NCI-H526 treated with DMSO at 0.1 percent for 48 hours (cell line): ENCODE measurements at regions not wholly inside any gene's neighbourhood (a gene's known extent, or its start where the extent isn't known, plus 50 kb on each side); places are given as distances from the start of the nearest gene placed in this dataset.

ENCODE experiments used
- DNase-seq: peaks from one replicate; lab custom pipeline; 2025; lab: John Stamatoyannopoulos, UW

DNA sequence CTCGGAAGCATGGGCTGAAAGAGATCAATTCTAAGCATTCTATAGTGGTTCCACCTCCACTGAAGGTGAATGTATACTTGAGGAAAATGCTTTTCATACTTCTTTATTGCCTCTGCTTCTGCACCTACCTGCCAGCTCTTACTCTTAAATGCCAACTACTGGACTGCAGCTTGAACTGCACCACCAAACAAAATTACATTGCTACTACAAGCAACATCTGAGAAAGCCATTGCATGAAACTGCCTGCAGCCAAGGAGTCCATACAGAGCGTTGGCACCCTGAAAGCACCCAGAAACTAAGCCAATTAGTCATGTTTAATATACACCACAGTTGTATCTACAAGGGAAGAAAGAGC, 440.9 kb downstream of the BTBD3 start:
- no peak for DNase-seq

DNA sequence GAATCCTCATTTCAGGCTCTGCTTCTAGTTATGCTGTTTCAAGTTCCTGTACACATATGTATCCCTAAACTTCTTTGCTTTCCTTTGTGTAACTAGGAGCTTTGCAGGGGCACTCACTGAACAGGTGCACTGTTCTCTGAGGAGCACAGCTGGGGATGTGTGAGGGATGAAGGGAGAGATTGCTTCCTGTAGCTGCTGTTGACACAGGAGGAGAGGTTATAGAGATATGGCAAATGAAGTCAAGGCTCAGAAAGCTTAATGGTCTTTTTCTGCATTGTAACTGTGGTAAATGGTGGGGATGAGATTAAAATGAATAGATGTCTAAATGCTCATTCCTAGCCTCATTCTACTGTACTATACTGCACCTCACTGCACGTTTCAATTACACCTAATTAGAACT, 454.3 kb downstream of the BTBD3 start:
- peak; percentile 30 for DNase-seq

DNA sequence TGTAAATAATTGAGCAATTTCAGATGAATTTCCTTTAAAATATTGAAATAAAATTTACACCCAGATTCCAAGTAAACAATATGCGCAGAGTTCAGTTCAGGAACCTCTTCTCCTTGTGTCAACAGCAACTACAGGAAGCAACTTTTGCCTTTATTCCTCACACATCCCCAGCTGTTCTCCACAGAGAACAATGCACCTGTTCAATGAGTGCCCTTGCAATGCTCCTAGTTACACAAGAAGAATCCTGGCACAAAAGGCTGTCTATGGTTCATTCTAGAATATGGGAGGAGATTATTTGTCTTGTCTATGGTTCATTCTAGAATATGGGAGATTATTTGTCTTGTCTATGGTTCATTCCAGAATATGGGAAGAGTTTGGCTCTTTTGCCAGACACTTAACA, 454.9 kb downstream of the BTBD3 start:
- no peak for DNase-seq

DNA sequence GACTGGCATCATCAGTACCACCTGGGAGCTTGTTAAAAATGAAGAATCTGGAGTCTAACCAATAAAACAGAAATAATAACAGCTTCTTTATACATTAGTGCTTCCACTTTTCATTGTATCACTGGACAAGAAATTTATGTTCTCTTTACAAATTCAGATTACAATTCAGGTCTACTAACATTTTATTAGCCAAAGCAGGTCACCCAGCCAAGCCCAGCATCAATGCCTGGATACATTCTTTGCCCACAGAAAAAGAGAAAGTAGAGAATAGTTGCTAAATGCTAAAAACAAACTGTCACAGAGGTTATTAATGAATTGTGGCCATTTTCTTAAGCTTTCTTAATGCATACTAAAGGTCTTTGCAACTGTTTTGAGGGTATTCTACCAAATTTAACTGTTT, 458.3 kb downstream of the BTBD3 start:
- DNase-seq: no peak

DNA sequence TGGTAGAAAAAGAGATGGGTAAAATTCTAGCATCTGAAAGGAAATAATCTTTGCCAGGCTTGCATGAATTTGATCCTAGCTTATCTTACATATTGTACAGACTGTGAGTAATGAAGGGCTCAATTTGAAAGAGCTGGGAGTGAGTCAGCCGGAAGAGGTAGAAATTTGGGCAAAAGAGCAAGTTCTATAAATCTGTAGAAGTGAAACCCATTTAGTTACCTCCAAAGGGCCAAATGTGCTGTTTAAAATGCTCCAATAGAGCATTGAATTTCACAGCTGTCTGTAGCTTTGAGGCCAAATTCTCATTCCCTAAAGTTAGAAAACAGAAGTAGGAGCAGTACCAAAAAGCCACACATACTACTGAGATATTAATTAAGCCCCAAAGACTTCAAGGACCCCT, 466.1 kb downstream of the BTBD3 start:
- DNase-seq: no peak

DNA sequence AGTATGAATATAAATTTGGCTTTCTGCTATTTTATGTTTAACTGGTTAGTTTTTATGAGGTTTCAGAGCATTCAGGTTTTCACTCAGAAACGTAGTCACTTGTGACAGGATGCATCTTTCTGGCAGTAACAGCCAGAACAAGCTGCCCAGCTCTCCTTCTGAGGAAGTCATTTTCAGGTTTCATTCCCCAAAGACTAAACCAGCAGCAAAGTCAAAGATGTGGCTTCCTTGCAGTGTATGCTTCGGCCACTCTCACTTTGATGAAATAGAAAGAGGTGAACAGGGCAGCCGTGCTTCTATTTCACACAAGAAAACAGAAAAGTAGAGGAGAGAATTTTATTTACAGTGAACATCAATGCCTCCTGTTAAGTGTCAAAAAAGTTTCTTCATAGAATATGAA, 469.1 kb downstream of the BTBD3 start:
- no peak for DNase-seq

DNA sequence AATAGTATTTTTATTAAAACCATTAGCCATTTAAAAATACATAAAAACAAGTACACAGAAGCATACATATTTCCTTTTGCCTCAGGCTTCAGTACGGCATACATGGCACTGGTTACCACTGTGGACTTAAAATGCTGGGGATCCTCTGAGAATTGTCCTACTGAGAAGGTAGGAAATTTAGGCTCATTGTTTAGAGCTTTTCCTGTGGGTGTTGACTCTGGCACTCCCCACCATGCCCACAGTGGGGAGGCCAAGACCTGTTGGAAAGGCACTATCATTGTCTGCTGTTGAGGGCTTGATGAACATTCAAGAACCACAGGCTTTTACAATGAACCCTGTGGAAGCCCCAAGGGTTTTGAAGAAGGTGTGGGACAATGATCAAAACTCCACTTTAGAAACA, 473.4 kb downstream of the BTBD3 start:
- no peak for DNase-seq

DNA sequence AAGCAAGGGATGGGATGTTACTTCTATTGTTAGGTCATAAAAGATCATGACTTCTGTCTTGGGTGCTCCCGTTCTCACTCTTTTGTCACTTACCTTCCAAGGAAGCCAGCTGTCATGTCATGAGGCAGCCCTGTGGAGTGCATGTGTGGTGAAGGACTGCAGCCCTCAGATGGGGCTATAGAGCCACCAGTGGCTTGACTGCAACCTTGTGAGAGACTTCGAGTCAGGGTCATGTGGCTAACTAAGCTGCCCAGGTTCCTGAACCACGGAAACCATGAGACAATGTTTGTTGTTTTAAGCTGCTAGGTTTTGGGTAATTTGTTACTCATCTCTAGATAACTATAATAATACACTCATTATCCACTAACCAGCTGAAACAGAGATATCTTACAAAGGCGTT, 477.1 kb downstream of the BTBD3 start:
- no peak for DNase-seq

DNA sequence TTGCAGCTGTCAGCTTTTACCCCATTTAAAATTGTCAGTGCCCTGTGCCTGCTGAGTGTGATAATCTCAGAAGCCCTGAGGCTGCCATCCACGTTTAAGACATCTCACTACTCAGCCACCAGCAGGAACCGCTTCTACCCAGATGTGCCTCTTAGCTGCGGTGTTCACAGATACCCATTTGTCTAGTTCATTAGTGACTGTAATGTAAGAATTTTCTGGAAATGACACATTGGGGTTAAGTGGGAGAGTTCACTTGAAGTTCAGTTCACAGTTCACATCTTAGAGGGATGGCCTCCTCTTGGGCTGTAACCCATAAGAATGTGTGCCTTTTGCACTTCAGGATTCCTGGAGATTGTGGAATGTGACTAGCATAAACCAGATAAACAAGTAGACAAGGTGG, 477.7 kb downstream of the BTBD3 start:
- DNase-seq: no peak

DNA sequence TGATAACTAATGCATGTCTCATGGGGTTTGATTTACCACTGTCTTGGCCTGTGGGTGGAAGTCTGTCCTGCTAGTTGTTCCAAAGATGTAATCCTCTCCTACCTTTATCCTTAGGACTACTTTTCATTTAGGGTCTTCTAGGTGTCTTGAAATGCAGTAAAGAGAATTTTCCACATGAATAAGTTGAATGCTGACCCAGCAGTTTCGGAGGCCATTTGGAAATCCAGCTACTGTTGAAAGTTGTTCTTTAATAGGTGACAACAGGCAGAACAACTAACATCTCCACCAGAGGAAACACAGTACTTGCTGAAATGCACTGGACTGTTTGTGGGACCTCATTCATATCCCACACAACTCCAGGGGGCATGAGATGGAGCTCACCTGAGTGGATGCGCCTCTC, 478.1 kb downstream of the BTBD3 start:
- no peak for DNase-seq

DNA sequence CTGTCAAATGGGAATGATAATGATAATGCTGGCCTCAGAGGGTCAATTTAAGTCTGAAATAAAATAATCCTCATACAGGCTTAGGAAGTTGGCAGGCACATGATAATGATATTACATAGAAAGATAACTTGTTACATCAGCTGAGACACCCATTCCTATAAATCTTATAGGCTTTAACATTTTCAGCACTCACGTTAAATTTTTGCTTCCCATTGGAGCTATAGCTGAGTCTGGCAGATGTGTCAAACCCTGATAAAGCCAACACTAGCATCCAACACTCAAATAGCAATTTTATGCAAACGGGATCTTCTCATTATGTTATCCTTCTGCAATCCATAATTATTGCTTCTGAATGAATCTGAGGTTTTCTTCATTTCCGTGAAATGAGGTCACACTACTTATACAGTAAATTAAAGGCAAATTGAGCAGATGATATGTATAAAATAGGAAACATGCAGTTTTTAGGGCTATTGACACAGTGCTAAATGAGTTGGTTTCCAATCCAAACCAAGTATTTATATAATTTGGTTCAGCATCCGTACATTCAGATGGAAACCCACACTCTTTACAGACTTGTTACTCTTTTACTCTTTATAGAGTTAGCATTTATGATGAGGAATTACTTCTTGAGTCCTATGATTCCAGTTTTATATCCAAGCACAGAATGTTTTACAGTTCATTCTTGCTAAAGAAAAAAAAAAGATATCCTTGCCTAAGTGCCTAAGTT, 481.6 kb downstream of the BTBD3 start:
- DNase-seq: no peak

DNA sequence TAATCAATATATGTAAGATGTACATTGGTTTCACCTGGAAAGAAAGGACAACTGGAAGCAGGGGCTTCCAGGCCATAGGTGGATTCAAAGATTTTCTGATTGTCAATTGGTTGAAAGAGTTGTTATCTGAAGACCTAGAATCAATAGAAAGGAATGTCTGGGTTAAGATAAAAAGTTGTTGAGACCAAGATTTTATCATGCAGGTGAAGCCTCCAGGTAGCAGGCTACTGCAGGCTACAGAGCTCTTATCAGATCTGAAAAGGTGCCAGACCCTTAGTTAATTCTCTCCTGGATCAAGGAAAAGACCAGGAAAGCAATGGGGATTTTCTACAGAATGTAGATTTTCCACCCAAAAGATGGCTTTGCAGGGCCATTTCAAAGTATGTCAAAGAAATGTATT, 487.2 kb downstream of the BTBD3 start:
- DNase-seq: no peak

DNA sequence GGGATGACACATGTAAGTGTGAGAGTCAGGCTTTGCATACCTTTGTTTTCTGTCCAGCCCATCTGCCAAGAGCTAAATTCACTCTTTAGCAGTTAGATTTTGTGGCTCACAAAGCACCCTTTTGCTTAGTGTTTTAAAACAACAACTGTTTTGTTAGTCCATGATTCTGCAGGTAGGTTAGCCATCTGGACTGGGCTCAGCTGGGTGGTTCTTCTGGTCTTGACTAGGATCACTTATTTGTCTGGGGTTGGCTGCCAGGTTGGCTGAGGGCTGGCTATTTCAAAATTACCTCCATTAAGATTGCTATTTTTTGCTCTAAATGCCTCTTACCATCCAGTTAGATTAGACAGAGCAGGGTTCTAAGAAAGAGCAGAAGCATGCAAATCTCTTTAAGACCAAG, 489.3 kb downstream of the BTBD3 start:
- no peak for DNase-seq

DNA sequence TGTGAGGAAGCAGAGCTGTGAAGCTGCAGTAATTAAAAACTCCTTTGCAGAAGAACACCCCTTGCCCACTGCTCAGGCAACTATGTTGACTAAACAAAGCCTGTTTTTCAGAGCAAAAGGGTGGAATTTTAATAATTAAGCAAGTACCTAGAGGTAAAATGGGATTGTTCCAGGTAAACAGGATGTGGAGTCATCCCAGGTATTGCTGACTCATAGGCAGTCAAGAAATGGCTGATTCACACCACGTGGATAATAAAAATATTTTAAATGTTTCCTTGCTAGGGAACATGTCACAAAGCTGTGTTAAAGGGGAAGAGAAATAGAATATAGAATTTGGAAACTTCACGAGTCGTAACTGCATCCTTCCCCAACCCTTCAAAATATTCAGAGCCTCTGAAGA, 491.8 kb downstream of the BTBD3 start:
- no peak for DNase-seq

DNA sequence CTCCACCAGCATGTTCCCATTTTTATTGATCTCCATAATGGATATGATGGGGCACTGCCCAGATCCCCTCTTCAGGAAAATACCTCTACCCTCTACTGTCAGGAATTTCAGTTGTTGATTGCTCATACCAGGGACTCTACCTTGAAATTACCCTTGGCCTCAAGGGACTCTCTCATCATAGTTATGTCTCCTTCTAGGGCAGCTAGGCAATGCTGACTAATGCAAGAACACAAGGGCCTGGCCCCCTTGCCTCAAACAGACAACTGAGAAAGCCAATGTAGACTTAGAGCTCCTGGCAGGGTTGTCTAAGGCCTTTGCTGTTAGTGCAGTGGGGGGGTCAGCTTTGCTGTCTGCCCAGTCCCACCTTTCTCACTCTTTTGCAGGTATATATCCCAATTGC, 493.1 kb downstream of the BTBD3 start:
- DNase-seq: no peak

DNA sequence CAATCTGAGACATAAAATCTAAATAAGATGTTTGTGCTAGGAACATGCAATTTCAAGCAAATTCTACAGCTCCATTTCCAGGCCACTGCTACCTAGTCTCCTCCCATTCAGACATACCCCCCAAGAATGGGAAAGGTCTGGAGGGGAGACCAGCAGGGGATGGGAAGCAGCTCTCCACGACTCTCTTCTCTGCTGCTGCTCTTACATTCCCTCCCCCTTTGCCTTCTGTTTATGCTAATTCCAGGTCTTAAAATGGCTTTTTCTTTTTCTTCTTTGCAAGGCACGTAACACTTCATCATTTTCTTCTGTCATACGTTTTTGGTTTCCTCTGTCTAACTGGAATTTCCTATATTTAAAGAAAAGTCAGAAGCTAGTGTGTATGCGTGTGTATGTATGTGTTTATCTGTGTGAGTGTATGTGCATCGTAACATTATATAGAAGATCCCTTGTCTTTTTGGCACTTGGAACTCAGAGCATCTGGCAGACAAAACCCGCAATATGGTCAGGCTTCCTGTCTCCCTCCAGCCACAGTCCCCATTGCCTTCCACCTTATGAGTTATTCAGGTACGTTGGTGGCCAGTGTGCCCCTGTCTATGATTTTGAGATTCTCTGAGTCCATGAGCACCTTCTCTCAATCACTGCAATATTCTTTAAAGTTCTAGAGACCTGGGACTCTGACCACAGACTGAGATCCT, 493.7 kb downstream of the BTBD3 start:
- no peak for DNase-seq

DNA sequence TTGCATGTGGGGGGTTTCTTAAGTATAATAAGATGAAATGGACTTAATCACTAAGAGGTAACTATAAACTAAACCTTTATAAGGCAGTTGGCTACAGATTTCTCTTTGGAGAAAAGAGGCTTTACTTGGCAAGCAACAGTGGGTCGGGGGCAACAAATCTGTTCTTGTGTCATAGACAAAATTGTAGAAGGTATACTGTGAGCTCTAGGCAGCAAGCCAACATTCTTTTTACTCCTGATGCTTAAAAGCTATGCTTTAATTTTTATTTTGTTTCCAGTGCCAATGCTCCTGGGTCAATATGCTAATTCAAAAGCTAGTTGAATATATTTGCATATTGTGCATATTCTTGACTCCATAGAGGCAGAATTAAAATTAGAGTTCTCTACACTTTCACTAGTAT, 495.4 kb downstream of the BTBD3 start:
- no peak for DNase-seq

DNA sequence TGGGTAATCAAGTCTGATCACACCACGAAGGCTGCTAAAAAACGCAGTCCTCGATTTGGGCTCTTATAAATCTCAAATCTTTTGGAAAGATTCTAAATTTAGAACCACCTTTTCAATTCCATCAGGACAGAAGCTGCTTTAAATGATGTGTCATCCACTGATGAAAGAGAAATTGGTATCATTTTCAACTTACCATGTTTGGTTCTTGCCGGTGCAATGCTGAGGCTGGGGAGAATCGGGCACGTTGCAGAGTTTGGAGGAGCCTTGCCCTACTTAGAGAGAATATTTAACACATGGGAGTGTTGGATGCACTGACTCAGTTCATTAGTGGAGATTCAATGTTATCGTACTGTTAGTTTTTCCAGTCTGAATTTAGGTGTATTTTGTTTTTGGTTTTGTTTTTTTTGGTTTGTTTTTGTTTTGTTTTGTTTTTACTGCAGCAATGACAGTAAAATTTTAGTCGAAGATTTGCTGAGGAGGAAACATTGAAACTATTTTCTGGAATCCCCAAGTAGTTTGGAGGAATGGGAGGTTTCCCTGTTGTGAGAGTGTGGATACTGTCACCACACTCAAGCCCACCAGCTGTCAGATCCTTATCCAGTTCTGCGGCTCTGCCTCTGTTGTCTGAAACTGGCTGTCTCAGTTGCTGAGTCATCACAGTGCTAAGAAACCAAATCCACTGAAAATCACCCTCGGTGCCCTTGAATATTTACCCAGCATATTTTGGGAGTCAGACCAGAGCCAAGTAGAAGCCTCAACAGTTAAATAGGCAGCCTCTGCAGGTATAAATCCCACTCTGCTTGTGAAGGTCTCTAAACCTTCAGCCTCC, 497.0 kb downstream of the BTBD3 start:
- DNase-seq: no peak

DNA sequence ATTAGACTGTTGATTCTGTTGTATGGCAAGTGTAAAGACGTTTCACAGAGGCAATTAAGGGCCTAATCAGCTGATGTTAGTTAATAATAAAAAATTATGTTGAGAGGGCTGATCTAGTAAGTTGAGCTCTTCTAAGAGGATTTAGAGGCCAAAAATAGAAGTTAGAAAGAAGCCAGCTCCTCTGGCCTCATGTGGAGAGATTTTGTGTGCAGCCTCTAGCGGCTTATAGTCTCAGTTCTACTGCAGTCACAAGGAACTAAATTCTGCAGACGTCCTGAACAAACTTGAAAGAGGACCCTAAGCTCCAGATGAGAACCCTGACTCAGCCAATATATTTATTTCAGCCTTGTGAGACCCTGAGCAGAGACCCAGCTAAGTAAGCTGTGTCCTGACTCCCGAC, 498.6 kb downstream of the BTBD3 start:
- no peak for DNase-seq

DNA sequence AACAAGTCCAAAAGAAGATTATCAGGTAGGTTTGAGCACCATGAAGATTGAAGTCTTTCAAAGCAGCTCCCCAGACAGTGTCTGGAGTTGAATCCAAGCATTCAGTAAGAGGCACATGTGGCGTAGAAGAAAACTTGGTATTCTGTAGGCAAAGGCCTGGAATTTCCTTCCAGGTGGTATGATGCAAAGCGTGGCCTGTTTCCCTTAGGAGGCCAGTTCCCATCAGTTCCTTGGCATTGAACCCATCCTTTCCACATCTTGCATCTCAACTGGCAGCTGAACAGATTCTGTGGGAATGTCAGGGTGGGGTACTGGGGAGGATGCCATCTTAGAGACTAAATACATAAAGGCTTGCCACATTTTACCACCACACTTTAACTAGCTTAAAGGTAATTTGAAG, 516.0 kb downstream of the BTBD3 start:
- no peak for DNase-seq

DNA sequence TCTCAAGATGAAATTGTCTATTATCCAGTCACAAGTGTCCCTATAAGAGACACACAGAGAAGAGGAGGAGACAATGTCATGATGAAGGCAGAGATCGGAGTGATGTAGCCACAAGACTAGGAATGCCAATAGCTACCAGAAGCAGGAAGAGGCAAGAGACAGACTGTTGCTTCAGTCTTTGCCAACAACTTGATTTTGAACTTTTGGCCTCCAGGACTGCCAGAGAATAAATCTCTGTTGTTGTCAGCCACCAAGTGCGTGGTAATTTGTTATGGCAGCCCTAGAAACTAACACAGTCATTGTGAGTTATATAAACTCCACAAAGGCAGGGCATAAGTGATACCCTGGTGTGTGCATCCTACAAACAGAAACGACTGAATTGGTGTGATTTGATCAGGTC, 517.0 kb downstream of the BTBD3 start:
- DNase-seq: no peak

DNA sequence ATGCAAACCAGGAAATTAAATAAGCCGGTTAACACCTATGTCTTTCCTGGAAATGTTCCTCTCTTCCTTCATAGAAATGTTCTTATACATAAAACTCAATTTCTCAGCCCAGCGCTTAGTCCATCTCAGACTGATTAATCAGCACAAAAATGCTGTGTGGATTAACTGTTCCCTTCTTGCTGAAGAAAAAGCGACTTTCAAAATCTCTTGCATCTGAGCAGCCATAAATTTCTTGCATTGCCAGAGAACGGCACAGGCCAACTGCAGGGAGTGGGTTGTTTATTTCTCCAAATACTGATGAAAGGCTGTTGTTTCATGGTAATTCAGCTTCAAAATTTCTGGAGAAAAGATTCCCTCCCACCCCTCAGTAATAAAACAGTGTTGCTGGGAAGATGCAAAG, 517.6 kb downstream of the BTBD3 start:
- no peak for DNase-seq

DNA sequence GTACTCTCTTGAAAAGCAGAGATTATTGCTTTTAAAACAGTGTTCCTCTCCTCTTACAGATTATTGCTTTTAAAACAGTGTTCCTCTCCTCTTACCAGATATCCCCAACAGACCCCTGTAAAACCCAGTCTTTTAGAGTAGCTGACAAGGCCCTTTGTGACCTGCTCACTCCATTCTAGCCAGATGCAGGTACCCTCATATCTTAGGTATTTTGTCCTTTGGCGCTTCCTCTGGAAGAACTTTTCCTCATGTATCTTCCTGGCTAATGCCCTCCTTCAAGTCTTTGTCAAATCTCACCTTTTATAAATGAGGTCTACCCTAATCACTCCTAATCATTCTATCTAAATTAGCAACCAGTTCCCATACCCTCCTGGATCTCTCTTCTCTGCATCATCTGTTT, 536.0 kb downstream of the BTBD3 start:
- no peak for DNase-seq
